GM12878 (cell line): ENCODE measurements at regions not wholly inside any gene's neighbourhood (a gene's known extent, or its start where the extent isn't known, plus 50 kb on each side); places are given as distances from the start of the nearest gene placed in this dataset.

Experiments
- ATAC-seq: fragments of 200-7000 bp; cut with Tn5 transposase; 3 replicates; pipeline ENCODE4 v1.9.1; 2020; ENCODE audit warnings: mild to moderate bottlenecking, moderate library complexity
- BruUV-seq: library from RNA; stranded (reverse); fragments of 400-500 nt; replicated peaks from 2 replicates; lab custom pipeline; 2021; lab: Mats Ljungman, UMichigan
- CTCF ChIA-PET: fragments of 300-600 bp; sonication (Branson Sonifier 250); formaldehyde crosslinking; extraction: SDS; loops from one replicate; lab custom pipeline; 2021; ENCODE audit warnings: inconsistent platforms; lab: Yijun Ruan, JAX
- POLR2A ChIA-PET: fragments of 350-600 bp; formaldehyde crosslinking; extraction: SDS; loops from one replicate; lab custom pipeline; 2021; ENCODE audit warnings: inconsistent platforms; lab: Charles Lee
- RAD21 ChIA-PET: fragments of 300-600 bp; sonication (Branson Sonifier 250); formaldehyde crosslinking; loops from one replicate; lab custom pipeline; 2023; ENCODE audit warnings: antibody characterized with exemption; ENCODE audit not compliant: unreplicated experiment; lab: Charles Lee
- SMC1A ChIA-PET: fragments of 300-600 bp; sonication (Branson Sonifier 250); formaldehyde crosslinking; loops from one replicate; lab custom pipeline; 2023; ENCODE audit not compliant: unreplicated experiment, uncharacterized antibody; lab: Charles Lee
- DNase-seq: peaks from one replicate; pipeline ENCODE4 v3.0.0-alpha.2; 2011; ENCODE audit warnings: low read depth, low spot score
- FAIRE-seq: peaks from 3 replicates; lab custom pipeline; 2011; peaks lifted over from hg19 to GRCh38; lab: Jason Lieb, UNC
- H2AFZ ChIP-seq: 2 replicates; pipeline ENCODE4 v1.6.0; 2011; ENCODE audit warnings: low read depth, low read length, control low read depth; ENCODE audit not compliant: control insufficient read depth
- H3K27ac ChIP-seq: 2 replicates; pipeline ENCODE4 v1.5.1; 2011; ENCODE audit warnings: control low read depth; ENCODE audit not compliant: control insufficient read depth, insufficient read depth
- H3K27me3 ChIP-seq, 2 experiments: replicated peaks in 1 of 2; 2 replicates each; pipeline versions ENCODE4 v1.6.0 to v1.6.1; 2011; ENCODE audit warnings: low read length in 1 of 2; ENCODE audit not compliant: control insufficient read depth in 2 of 2, insufficient read depth in 2 of 2
- H3K36me3 ChIP-seq, 2 experiments: 2 replicates each; pipeline ENCODE4 v1.5.1; 2011; ENCODE audit warnings: low read length in 1 of 2; ENCODE audit not compliant: control insufficient read depth in 2 of 2, insufficient read depth in 2 of 2
- H3K4me1 ChIP-seq: 2 replicates; pipeline ENCODE4 v1.6.1; 2011; ENCODE audit warnings: mild to moderate bottlenecking, low read length, moderate library complexity, mixed read lengths; ENCODE audit not compliant: control insufficient read depth, insufficient read depth
- H3K4me2 ChIP-seq: 2 replicates; pipeline ENCODE4 v1.6.0; 2011; ENCODE audit warnings: control low read depth; ENCODE audit not compliant: control insufficient read depth, insufficient read depth
- H3K4me3 ChIP-seq: fragments of 200-600 bp; sonication (generic); 2 replicates; pipeline ENCODE4 v1.5.1; 2016
- H3K79me2 ChIP-seq: 2 replicates; pipeline ENCODE4 v1.6.0; 2011; ENCODE audit warnings: low read length; ENCODE audit not compliant: control insufficient read depth, insufficient read depth
- H3K9ac ChIP-seq: 2 replicates; pipeline ENCODE4 v1.8.0; 2011; ENCODE audit warnings: low read length, control low read depth, mixed read lengths; ENCODE audit not compliant: control insufficient read depth, insufficient read depth
- H3K9me3 ChIP-seq: replicated peaks from 3 replicates; pipeline ENCODE4 v1.5.1; 2011; ENCODE audit warnings: mild to moderate bottlenecking, low read length; ENCODE audit not compliant: control insufficient read depth, insufficient read depth
- H4K20me1 ChIP-seq: 2 replicates; pipeline ENCODE4 v1.6.0; 2011; ENCODE audit not compliant: control insufficient read depth, insufficient read depth
- GABPA ChIP-seq: IDR thresholded peaks from 2 replicates; pipeline ENCODE4 v1.6.1; 2014; ENCODE audit warnings: antibody characterized with exemption, low read depth, mild to moderate bottlenecking, inconsistent platforms
- HDGF ChIP-seq: fragments of 450-650 bp; IDR thresholded peaks from 2 replicates; pipeline ENCODE4 v1.6.1; 2016; ENCODE audit warnings: antibody characterized with exemption
- IRF4 ChIP-seq: IDR thresholded peaks from 2 replicates; pipeline ENCODE4 v1.6.1; 2011; ENCODE audit warnings: low read depth, low read length
- JUND ChIP-seq: IDR thresholded peaks from 2 replicates; pipeline ENCODE4 v1.6.1; 2012; ENCODE audit warnings: low read depth, mild to moderate bottlenecking, low read length, improper control_type of control experiment, moderate library complexity
- KAT2A ChIP-seq: conservative IDR thresholded peaks from 2 replicates; pipeline ENCODE4 v1.6.1; 2011; ENCODE audit warnings: low read depth, low read length; ENCODE audit not compliant: control insufficient read depth
- KDM1A ChIP-seq: fragments of 200-600 bp; sonication (generic); IDR thresholded peaks from 2 replicates; pipeline ENCODE4 v1.6.1; 2016; ENCODE audit warnings: borderline replicate concordance
- NFXL1 ChIP-seq: fragments of 450-650 bp; IDR thresholded peaks from 2 replicates; pipeline ENCODE4 v1.6.1; 2017; ENCODE audit warnings: antibody characterized with exemption, mild to moderate bottlenecking, borderline replicate concordance
- NR2C2 ChIP-seq: IDR thresholded peaks from 2 replicates; pipeline ENCODE4 v1.6.1; 2011; ENCODE audit warnings: borderline replicate concordance, low read depth; ENCODE audit not compliant: control insufficient read depth, insufficient read length
- STAT3 ChIP-seq: IDR thresholded peaks from 2 replicates; pipeline ENCODE4 v1.6.1; 2011; ENCODE audit warnings: low read depth, low read length, improper control_type of control experiment
- WRNIP1 ChIP-seq: IDR thresholded peaks from 2 replicates; pipeline ENCODE4 v1.6.1; 2011; ENCODE audit warnings: low read depth, low read length, improper control_type of control experiment, borderline replicate concordance
- WGBS: methylation state at CpG from one replicate; pipeline ENCODE4 v1.1.6; 2016; ENCODE audit warnings: low lambda C conversion rate; ENCODE audit not compliant: insufficient replicate concordance, insufficient coverage; ENCODE audit errors: missing lambda C conversion rate; 5-methylcytosine and 5-hydroxymethylcytosine counted together
- in situ Hi-C: fragments of 300-500 bp; cut with MboI; formaldehyde crosslinking; loops from 9 replicates; pipeline ENCODE4 v1.14.3; 2018; ENCODE audit warnings: mixed read lengths
- intact Hi-C: fragments of 100-400 bp; cut with micrococcal nuclease; formaldehyde crosslinking; loops from one replicate; pipeline ENCODE4 v1.14.2; 2022; ENCODE audit not compliant: unreplicated experiment
- TF ChIP-seq, protein P1 (sequence below): fragments of 450-650 bp; IDR thresholded peaks from 2 replicates; pipeline ENCODE4 v1.6.1; 2017; ENCODE audit warnings: low read depth, mild to moderate bottlenecking, moderate library complexity

DNA sequence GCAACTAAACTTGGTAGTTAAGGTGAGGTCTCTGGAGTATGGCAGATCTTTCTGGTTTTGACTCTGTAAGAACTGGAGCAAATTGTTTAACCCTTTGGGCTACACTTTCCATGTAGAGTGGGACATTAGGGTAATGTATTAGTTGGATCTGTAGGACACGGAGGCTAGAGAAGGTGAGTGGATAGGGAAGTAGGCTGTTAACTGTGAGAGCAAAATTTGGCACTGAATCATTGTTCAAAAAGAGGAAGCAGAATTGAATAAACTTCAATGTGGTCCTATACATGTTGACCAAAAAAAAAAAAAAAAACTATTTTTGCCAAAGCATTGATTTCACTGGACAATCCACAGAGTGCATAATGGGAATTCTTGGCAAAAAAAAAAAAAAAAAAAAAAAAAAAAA lies 370.2 kb upstream of the CHORDC1 start (continued):
- TF ChIP-seq, protein P1, sequence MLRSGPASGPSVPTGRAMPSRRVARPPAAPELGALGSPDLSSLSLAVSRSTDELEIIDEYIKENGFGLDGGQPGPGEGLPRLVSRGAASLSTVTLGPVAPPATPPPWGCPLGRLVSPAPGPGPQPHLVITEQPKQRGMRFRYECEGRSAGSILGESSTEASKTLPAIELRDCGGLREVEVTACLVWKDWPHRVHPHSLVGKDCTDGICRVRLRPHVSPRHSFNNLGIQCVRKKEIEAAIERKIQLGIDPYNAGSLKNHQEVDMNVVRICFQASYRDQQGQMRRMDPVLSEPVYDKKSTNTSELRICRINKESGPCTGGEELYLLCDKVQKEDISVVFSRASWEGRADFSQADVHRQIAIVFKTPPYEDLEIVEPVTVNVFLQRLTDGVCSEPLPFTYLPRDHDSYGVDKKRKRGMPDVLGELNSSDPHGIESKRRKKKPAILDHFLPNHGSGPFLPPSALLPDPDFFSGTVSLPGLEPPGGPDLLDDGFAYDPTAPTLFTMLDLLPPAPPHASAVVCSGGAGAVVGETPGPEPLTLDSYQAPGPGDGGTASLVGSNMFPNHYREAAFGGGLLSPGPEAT: no peak

DNA sequence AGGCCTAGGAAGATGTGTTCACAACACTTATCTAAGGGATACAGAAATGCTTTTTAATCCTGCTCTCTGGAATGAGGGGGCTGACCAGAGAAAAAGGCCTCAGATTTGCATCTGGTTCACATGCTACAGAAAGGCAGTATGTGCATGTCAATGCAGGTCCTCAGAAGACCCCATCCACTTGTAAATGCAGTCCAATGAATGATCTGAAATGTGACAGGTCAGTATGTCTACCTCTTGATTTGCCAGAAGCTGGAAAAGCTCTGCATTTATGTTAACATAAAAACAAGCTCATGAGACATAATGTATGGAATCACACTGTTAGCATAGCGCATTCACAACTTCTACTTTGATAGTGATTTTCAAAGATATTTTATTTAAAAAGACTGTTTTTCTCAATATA lies 367.4 kb upstream of the CHORDC1 start:
- RAD21 ChIA-PET: interaction anchor here (0.9 to 1.6 kb wide), 3 partner anchors 33 to 185 kb away, joined by 3 to 6 read pairs (median 3); no protein-coding TSS in a partner anchor
- WGBS: 93% methylated on average over 1 of the region's 1 CpG
- Histone ChIP-seq H3K4me3 (no peak overlapping the region), H3K27ac (no peak overlapping the region), H3K36me3 (no peaks in the 10 kb centered on the region), H3K9me3 (no peaks in the 10 kb centered on the region), H2AFZ (no peak overlapping the region), H3K79me2 (no peaks in the 10 kb centered on the region), H3K4me2 (no peak overlapping the region), H3K9ac (no peak overlapping the region), H3K4me1 (no peaks in the 10 kb centered on the region), H3K27me3 (no peaks in the 10 kb centered on the region), H4K20me1 (no peaks in the 10 kb centered on the region)
- BruUV-seq: no TSS peak
- POLR2A ChIA-PET: no interaction called here
- in situ Hi-C loops: no loop called here
- TF ChIP-seq KAT2A (no peak), JUND (no peak), GABPA (no peak), KDM1A (no peak), NR2C2 (no peak), IRF4 (no peak), STAT3 (no peak), HDGF (no peak), WRNIP1 (no peak), NFXL1 (no peak)
- FAIRE-seq (no peak), ATAC-seq (no peak; the same call in 2 of the 3 replicates), DNase-seq (no peak)
- CTCF ChIA-PET: interaction anchor here (0.6 to 1.3 kb wide), 4 partner anchors 17 to 115 kb away, joined by 3 to 4 read pairs (median 3); no protein-coding TSS in a partner anchor
- intact Hi-C loops: no loop called here
- SMC1A ChIA-PET: interaction anchor here (1.0 to 2.4 kb wide), 6 partner anchors 10 to 235 kb away, joined by 3 to 6 read pairs (median 4); no protein-coding TSS in a partner anchor
